ENCODE measurements at regions not wholly inside any gene's neighbourhood (a gene's known extent, or its start where the extent isn't known, plus 50 kb on each side); places are given as distances from the start of the nearest gene placed in this dataset.

DNA sequence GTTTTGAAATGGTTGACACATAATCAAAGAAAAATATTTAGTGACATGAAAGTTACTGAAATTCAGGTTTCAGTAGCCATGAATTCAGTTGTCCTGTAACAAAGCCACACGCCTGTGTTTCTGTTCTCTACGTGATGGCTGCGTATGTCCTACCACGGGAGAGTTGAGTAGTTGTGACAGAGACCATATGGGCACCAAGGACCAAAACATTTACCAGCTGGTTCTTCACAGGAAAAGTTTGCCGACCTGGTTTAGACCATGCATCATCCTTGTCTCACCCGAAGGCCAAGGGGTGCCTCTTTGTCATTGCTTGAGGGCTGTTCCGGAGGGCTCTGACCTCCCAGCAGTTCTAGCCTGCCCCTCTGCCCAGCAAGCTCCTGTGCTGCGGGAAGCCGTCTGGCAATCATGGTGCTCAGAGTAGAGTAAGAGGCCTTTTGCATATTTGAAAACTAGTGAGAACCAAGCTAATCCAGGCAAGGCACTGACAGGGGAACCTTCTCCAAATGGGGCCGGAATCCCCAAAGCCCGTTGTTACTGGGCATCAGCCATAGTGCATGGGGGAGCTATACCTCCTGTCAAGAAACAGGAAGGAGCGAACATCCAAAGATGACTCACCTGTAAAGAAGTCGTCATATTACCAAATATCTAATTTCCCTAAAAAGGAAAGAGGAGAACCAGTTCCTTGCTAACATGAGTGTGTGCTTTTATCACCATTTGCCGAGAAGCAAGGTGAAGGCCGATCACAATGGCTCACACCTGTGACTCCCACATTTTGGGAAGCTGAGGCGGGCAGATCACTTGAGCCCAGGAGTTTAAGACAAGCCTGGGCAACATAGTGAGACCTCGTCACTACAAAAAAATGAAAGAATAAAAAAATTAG is 92.6 kb upstream of the RAB12 start:
- Histone ChIP-seq H3K27me3 (ENCODE audit: insufficient read depth, low read length, poor library complexity, severe bottlenecking) (peaks cover 3% of the 10 kb centered on the region), H3K36me3 (ENCODE audit: insufficient read depth, low read length) (no peaks in the 10 kb centered on the region), H3K27ac (ENCODE audit: low read depth, low read length) (no peak overlapping the region), H3K9me3 (ENCODE audit: low read length) (no peaks in the 10 kb centered on the region), H3K4me1 (ENCODE audit: insufficient read depth, low read length) (no peaks in the 10 kb centered on the region), H3K4me3 (ENCODE audit: low read length) (no peak overlapping the region)
- H3K36me3 Mint-ChIP-seq, result no peaks in the 10 kb centered on the region
- ChIA-PET CTCF (no interaction called here), POLR2A (no interaction called here)
- H3K4me1 Mint-ChIP-seq, result no peaks in the 10 kb centered on the region
- DNase-seq, result no peak
- peaks cover 0 to 5% of the 10 kb centered on the region in 2 donors for H3K27me3 Mint-ChIP-seq
- no peak overlapping the region for H3K4me3 Mint-ChIP-seq
- peaks cover 0 to 6% (median 1%) of the 10 kb centered on the region in 5 donors for H3K9me3 Mint-ChIP-seq
- no peak overlapping the region for H3K27ac Mint-ChIP-seq

DNA sequence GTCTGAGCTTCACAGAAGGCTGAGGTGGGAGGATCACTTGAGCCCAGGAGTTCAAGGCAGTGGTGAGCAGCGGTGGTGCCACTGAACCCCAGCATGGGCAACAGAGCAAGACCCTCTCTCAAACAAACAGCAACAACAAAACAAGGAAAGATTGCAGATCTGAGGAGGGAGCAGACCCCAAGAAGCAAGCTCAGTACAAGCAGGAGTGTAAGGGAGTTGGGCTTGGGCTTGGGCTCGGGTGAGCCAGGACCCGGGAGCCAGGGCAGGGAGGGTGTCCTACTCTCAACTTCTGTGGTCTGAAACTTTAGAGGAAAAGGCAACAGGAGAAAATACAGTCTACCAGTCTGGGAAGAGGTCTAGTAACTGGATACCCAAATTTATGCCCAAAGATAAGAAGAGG is 92.0 kb upstream of the RAB12 start:
- no peak overlapping the region for H3K27ac ChIP-seq (ENCODE audit: low read depth, low read length)
- H3K36me3 Mint-ChIP-seq, result no peaks in the 10 kb centered on the region
- peaks cover 0 to 6% (median 1%) of the 10 kb centered on the region in 5 donors for H3K9me3 Mint-ChIP-seq
- peaks cover 3 to 5% of the 10 kb centered on the region in 2 donors for H3K27me3 Mint-ChIP-seq
- no peak overlapping the region for H3K4me3 Mint-ChIP-seq
- peaks cover 3% of the 10 kb centered on the region for H3K27me3 ChIP-seq (ENCODE audit: insufficient read depth, low read length, poor library complexity, severe bottlenecking)
- ChIA-PET CTCF (no interaction called here), POLR2A (no interaction called here)
- no peak overlapping the region for H3K4me3 ChIP-seq (ENCODE audit: low read length)
- H3K4me1 Mint-ChIP-seq, result no peaks in the 10 kb centered on the region
- H3K27ac Mint-ChIP-seq, result no peak overlapping the region
- DNase-seq, result no peak
- no peaks in the 10 kb centered on the region for H3K4me1 ChIP-seq (ENCODE audit: insufficient read depth, low read length)
- H3K36me3 ChIP-seq (ENCODE audit: insufficient read depth, low read length), result no peaks in the 10 kb centered on the region
- H3K9me3 ChIP-seq (ENCODE audit: low read length), result no peaks in the 10 kb centered on the region

DNA sequence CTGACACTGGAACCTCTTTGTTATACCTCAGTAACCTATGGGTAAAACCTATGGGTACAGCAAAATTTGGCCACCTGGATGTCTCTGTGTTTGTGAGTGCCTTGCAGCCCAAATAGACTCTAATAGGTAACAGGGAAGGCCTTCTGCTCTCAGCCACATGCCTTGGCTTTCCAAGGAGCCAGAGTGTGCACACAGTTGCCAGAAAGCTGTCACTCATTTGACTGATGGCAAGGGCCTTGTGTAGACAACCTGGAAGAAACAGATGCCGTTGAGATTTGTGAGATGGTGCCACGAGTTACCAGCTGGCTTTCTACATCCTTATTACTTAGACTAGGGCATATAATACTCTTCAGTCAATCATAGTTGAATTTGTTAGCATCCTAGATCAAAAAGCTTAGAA is 90.1 kb upstream of the RAB12 start:
- ChIA-PET CTCF (no interaction called here), POLR2A (no interaction called here)
- Mint-ChIP-seq H3K4me3 (no peak overlapping the region), H3K27ac (no peak overlapping the region), H3K27me3 (peaks cover 12% of the 10 kb centered on the region in 2 donors), H3K36me3 (no peaks in the 10 kb centered on the region), H3K9me3 (peaks cover 0 to 9% (median 2%) of the 10 kb centered on the region in 5 donors), H3K4me1 (no peaks in the 10 kb centered on the region)
- Histone ChIP-seq H3K27me3 (ENCODE audit: insufficient read depth, low read length, poor library complexity, severe bottlenecking) (peaks cover 3% of the 10 kb centered on the region), H3K4me1 (ENCODE audit: insufficient read depth, low read length) (no peaks in the 10 kb centered on the region), H3K4me3 (ENCODE audit: low read length) (no peak overlapping the region), H3K36me3 (ENCODE audit: insufficient read depth, low read length) (no peaks in the 10 kb centered on the region), H3K9me3 (ENCODE audit: low read length) (no peaks in the 10 kb centered on the region), H3K27ac (ENCODE audit: low read depth, low read length) (no peak overlapping the region)
- DNase-seq, result no peak

DNA sequence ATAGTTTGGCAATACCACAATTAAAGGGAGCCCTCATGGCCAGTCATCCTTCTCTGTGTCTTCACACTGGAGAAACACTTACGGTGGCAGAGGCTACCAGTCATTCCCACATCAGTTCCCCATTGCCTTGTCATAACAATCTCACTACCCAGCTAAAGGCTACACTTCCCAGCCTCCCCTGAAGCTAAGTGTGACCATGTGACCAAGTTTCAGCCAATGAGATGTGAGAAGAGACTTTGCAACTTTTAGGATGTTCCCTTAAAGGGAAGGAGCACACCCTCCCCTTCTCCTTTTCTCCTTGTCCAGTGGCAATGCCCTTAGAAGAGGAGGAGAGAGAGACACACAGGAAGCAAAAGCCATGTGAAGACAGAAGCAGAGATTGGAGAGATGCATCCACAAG is 89.0 kb upstream of the RAB12 start:
- no peak overlapping the region for H3K27ac Mint-ChIP-seq
- H3K4me1 ChIP-seq (ENCODE audit: insufficient read depth, low read length), result no peaks in the 10 kb centered on the region
- H3K36me3 ChIP-seq (ENCODE audit: insufficient read depth, low read length), result no peaks in the 10 kb centered on the region
- peaks cover 0 to 6% (median 2%) of the 10 kb centered on the region in 5 donors for H3K9me3 Mint-ChIP-seq
- H3K4me1 Mint-ChIP-seq, result no peaks in the 10 kb centered on the region
- H3K27me3 ChIP-seq (ENCODE audit: insufficient read depth, low read length, poor library complexity, severe bottlenecking), result peaks cover 3% of the 10 kb centered on the region
- H3K9me3 ChIP-seq (ENCODE audit: low read length), result no peaks in the 10 kb centered on the region
- DNase-seq, result no peak
- CTCF ChIA-PET, result no interaction called here
- peaks cover 20 to 21% of the 10 kb centered on the region in 2 donors for H3K27me3 Mint-ChIP-seq
- H3K36me3 Mint-ChIP-seq, result no peaks in the 10 kb centered on the region
- H3K27ac ChIP-seq (ENCODE audit: low read depth, low read length), result no peak overlapping the region
- no peak overlapping the region for H3K4me3 ChIP-seq (ENCODE audit: low read length)
- H3K4me3 Mint-ChIP-seq, result no peak overlapping the region
- POLR2A ChIA-PET, result no interaction called here

DNA sequence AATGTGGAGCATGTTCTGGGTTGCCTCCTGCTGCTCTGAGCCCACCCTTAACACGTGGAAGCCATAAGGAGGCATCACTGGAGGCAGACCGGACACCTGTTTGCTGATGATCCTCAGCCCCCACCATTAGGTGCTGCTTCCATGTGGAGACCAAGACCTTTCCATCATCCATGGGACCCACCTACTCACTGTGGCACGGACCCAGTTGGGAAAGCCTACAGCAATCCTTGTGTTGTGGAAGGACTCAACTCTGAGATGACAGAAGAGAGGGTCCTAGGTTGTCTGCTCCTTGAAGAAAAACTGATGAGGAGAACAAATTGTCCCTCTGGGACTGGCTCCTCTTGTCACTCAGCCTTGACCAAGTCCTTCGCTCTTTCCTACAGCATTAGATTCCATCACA is 86.5 kb upstream of the RAB12 start:
- Mint-ChIP-seq H3K27ac (no peak overlapping the region), H3K4me1 (no peaks in the 10 kb centered on the region), H3K27me3 (peaks cover 22 to 37% of the 10 kb centered on the region in 2 donors), H3K4me3 (no peak overlapping the region), H3K36me3 (no peaks in the 10 kb centered on the region), H3K9me3 (peaks cover 2 to 6% (median 5%) of the 10 kb centered on the region in 5 donors)
- H3K27me3 ChIP-seq (ENCODE audit: insufficient read depth, low read length, poor library complexity, severe bottlenecking), result peaks cover 8% of the 10 kb centered on the region
- POLR2A ChIA-PET, result no interaction called here
- H3K4me3 ChIP-seq (ENCODE audit: low read length), result no peak overlapping the region
- H3K36me3 ChIP-seq (ENCODE audit: insufficient read depth, low read length), result no peaks in the 10 kb centered on the region
- CTCF ChIA-PET, result no interaction called here
- H3K4me1 ChIP-seq (ENCODE audit: insufficient read depth, low read length), result no peaks in the 10 kb centered on the region
- H3K9me3 ChIP-seq (ENCODE audit: low read length), result no peaks in the 10 kb centered on the region
- H3K27ac ChIP-seq (ENCODE audit: low read depth, low read length), result no peak overlapping the region
- no peak for DNase-seq

DNA sequence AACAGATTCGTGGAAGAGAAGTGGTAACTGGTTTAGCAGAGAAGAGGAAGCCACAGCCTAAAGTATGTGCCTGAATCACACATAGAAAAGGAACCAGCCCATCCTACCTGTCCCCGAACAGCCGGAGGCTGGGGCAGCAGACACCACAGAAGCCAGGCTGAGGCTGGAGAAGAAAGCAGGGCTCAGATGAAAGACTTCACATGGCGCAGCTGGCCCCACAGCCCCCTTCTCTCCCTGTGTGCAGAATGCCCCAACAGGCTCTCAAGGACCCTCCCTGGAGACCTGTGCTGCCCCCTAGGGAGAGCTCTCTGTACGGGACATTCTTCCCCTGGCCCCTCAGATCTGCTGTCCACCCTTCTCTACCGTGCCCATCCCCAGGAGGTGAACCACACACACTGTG is 83.5 kb upstream of the RAB12 start:
- H3K27ac Mint-ChIP-seq, result no peak overlapping the region
- H3K36me3 Mint-ChIP-seq, result no peaks in the 10 kb centered on the region
- no peaks in the 10 kb centered on the region for H3K36me3 ChIP-seq (ENCODE audit: insufficient read depth, low read length)
- H3K4me1 ChIP-seq (ENCODE audit: insufficient read depth, low read length), result no peaks in the 10 kb centered on the region
- peaks cover 4% of the 10 kb centered on the region for H3K27me3 ChIP-seq (ENCODE audit: insufficient read depth, low read length, poor library complexity, severe bottlenecking)
- ChIA-PET CTCF (no interaction called here), POLR2A (no interaction called here)
- no peak overlapping the region for H3K4me3 Mint-ChIP-seq
- peaks cover 22 to 37% of the 10 kb centered on the region in 2 donors for H3K27me3 Mint-ChIP-seq
- no peaks in the 10 kb centered on the region for H3K4me1 Mint-ChIP-seq
- H3K27ac ChIP-seq (ENCODE audit: low read depth, low read length), result no peak overlapping the region
- H3K4me3 ChIP-seq (ENCODE audit: low read length), result no peak overlapping the region
- peaks cover 13 to 21% (median 19%) of the 10 kb centered on the region in 5 donors for H3K9me3 Mint-ChIP-seq
- no peaks in the 10 kb centered on the region for H3K9me3 ChIP-seq (ENCODE audit: low read length)
- no peak for DNase-seq

DNA sequence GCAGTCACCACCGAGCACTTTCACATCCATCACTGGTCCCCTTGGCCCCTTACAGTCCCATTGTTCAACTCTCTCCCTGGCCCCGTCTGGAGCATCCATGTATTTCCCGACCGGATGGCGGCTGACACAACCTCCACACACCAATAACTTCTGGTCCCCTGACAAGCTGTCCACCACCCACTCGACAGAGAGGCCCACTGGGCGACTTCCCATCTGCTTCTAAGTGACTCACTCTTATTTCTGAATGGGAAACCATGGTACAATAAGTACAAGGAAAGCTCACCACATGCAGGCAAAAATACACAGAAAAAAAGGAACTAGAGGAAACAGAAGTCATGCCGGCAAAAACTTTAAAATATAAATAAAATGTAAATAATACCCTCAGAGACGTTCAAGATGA is 82.9 kb upstream of the RAB12 start:
- Histone ChIP-seq H3K27ac (ENCODE audit: low read depth, low read length) (no peak overlapping the region), H3K36me3 (ENCODE audit: insufficient read depth, low read length) (no peaks in the 10 kb centered on the region), H3K9me3 (ENCODE audit: low read length) (peaks cover 4% of the 10 kb centered on the region), H3K27me3 (ENCODE audit: insufficient read depth, low read length, poor library complexity, severe bottlenecking) (peaks cover 4% of the 10 kb centered on the region), H3K4me3 (ENCODE audit: low read length) (no peak overlapping the region), H3K4me1 (ENCODE audit: insufficient read depth, low read length) (no peaks in the 10 kb centered on the region)
- H3K4me1 Mint-ChIP-seq, result no peaks in the 10 kb centered on the region
- no peaks in the 10 kb centered on the region for H3K36me3 Mint-ChIP-seq
- DNase-seq, result no peak
- POLR2A ChIA-PET, result no interaction called here
- H3K27ac Mint-ChIP-seq, result no peak overlapping the region
- H3K27me3 Mint-ChIP-seq, result peaks cover 22 to 37% of the 10 kb centered on the region in 2 donors
- no peak overlapping the region for H3K4me3 Mint-ChIP-seq
- CTCF ChIA-PET, result no interaction called here
- peaks cover 19 to 27% (median 23%) of the 10 kb centered on the region in 5 donors for H3K9me3 Mint-ChIP-seq

DNA sequence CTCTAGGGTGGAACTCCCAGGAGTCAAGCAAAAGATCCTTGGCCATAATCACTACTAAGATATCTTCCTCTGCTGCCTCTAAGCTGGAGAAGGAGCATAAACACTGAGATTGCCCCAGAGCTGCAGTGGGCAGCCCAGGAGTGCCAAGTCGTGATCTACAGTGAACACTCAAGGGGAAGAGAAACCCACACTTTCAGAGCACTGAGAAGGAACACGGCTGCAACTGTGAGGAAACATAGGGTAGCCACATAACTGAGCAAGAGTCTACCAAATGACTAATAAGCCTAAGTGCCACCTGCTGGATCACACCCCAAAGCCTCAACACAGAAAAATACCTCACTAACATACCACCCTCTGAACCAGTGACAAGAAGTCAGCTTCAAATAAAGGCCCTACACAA is 79.6 kb upstream of the RAB12 start:
- no peaks in the 10 kb centered on the region for H3K4me1 Mint-ChIP-seq
- H3K9me3 Mint-ChIP-seq, result peaks cover 37 to 49% (median 41%) of the 10 kb centered on the region in 5 donors
- no peak overlapping the region for H3K4me3 Mint-ChIP-seq
- peaks cover 14 to 22% of the 10 kb centered on the region in 2 donors for H3K27me3 Mint-ChIP-seq
- no peak overlapping the region for H3K27ac Mint-ChIP-seq
- no peaks in the 10 kb centered on the region for H3K36me3 ChIP-seq (ENCODE audit: insufficient read depth, low read length)
- no peaks in the 10 kb centered on the region for H3K36me3 Mint-ChIP-seq
- H3K27ac ChIP-seq (ENCODE audit: low read depth, low read length), result no peak overlapping the region
- peaks cover 4% of the 10 kb centered on the region for H3K9me3 ChIP-seq (ENCODE audit: low read length)
- H3K4me3 ChIP-seq (ENCODE audit: low read length), result no peak overlapping the region
- H3K4me1 ChIP-seq (ENCODE audit: insufficient read depth, low read length), result no peaks in the 10 kb centered on the region
- CTCF ChIA-PET, result no interaction called here
- peaks cover 4% of the 10 kb centered on the region for H3K27me3 ChIP-seq (ENCODE audit: insufficient read depth, low read length, poor library complexity, severe bottlenecking)
- POLR2A ChIA-PET, result no interaction called here
- DNase-seq, result no peak

All from CD8-positive, alpha-beta memory T cell (primary cell).